Activated gamma-delta T cell treated with anti-CD3 and anti-CD28 coated beads, Interleukin-2, amount 50 U/mL, for 16 hours (primary cell): ENCODE measurements at regions not wholly inside any gene's neighbourhood (a gene's known extent, or its start where the extent isn't known, plus 50 kb on each side); places are given as distances from the start of the nearest gene placed in this dataset.
"Not testable (repeated sequence)": the region's sequence is repeated elsewhere in the genome, so short reads cannot be mapped to it uniquely, and the experiment has no call there.

Experiments used
- DNase-seq: peaks from one replicate; pipeline ENCODE4 v3.0.0-alpha.2; 2020; ENCODE audit warnings: low read depth

DNA sequence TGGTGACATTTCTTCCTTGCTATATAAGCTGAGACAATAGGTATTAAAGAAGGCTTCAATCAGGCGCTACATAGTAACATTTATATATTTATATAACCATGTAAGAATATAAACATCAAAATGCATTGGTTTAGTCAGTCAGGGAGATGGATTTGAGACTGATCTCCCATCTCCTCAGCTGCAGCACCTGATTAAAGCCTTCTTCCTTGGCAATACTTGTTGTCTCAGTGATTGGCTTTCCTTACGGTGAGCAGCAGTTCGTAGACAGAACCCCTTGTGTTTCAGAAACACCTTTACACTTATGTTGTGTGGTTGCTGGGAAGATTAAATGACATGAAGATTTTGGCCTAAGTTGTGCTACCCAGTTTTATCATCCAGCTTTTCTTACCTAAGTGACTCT is 323.3 kb upstream of the DUSP10 start:
- no peak for DNase-seq

- no peak for DNase-seq
Observed at GRCh38 chr1:222064388-222065211, 322.7 kb upstream of the DUSP10 start.

DNA sequence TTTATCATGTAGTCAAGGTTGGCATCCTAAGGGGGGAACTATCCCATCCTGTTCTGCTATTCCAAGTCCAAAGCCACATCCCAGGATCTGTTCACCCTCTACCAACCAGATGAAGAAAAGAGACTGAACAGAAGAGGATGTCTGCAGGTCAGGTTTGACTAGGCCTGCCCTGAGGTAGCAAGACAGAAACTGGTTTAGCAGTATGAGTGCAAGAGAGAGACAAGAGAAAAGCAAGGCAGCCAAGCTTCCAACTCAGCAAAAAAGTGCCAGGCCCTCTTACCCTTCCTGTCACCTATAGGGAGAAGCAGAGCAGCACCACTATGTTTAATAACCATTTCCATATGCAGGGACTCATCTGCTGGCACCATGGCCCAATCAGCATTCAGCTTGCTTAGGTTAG is 320.8 kb upstream of the DUSP10 start:
- no peak for DNase-seq

DNA sequence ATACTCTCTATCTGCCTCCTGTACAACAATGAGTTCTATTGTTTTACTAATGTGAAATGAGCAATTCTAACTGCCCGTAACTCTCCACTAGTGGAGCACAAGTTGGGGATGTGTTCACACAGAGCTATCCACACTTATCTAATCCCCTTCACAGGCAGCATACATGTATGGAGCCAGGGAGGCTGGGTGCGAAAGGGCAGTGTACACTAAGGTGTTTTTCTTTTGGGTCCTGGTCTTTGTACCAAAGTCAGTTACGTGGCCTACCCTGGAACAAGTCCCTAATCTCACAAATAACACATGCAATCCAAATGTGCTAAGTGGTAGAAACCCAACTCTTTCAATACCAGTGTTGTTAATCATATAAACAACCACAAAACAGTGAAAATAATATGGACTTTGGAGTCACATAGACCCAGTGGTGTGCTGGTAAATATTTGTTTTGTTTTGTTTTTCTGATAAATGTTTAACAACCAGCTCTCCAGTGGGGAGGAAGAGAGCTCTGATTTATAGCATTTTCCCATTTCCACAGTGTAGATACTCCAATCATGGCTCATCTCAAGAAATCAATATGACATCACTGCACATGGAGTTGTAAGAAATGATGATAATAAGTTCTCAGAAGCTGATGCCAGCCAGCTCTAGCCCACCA is 319.9 kb upstream of the DUSP10 start:
- no peak for DNase-seq

DNA sequence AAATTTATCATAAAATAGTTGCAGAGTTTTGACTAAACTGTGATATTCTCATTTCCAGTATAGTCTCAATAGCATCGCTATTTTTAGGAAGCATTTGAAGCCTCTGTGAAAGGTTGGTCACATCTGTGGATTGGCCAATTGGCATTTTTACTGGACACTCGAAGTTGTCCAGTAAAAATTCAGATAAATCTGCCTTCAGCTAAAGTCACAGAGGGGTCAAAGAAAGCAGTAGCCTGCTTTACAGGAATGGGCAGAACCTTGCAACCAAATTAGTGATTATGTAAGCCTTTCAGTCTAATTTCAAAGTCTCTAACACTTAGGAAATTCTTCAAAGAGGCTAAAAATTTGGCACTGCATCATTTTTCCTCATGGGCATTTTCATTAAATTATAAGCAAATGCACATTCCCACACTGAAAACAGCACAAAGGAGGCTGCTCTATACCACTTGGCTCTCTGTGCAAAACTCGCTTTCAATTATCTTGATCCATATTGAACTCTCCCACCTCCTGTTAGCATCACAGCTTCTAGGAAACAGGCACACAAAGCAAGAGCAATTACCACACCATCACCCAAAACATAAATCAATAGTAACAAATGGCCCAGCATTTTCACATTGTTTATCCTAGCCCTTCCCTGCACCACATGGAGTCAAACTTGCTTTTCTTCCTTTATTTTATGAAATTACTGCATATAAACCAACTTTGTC is 318.5 kb upstream of the DUSP10 start:
- DNase-seq, result no peak

DNA sequence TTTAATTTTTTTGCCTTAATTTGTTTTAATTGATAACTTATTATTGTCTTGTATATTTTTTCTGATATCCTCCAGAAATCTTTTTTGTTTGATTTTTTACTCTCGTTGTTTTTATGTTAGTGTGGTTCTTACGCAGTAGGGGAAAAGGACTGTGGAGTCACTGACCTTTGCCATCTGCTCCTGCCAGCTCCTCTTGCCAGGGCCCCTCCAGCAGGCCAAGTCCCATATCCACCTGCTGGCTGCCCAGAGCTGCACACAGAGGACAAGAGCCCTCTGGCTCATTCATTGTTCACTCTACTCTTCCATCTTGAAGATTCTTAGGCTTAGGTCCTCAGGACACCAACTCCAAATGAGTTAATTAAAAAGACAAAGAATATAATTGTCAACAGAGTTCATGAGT is 316.4 kb upstream of the DUSP10 start:
- DNase-seq, result no peak

DNA sequence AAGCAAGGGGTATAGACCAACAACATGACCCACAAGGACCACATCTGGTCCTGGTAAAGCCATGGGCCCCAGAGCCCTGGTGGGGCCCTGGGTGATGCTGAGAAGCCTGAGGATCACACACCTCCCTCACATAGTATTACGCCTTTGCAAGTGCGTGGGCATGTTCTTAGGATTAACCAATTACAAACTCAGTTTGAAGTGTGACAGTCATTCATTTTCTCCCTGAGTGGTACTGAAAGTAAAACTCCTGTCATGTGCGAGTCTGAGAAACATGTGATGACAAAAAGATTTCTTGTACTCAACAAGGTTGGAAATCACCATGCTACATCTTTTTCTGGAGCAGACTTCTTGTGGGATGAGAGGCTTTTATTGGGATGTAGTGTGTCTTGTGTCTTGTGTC is 315.3 kb upstream of the DUSP10 start:
- DNase-seq, result no peak

- DNase-seq, result no peak
Observed at GRCh38 chr1:222054416-222054815, 312.5 kb upstream of the DUSP10 start.

DNA sequence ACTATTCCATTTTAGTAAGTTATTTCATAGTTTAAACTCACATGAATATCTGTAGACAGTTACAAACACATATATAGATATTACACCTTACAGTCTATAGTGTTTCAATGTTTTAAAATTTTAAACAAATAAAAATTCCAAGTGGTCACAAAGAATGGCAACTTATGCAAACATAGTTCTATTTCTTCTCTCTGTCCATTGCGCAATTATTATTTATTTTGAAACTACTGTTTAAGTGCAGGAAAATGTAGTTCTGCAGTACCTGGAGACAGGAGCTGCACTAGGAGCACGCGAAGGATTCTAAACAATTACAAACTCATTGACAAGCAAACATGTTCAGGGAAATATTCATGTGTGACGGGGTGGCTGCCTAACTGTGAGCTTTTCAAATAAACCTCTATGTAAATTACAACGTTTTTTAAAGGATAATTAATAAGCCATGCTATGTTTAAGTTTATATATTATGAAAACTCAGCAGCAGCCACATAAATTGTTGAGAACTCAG is 312.0 kb upstream of the DUSP10 start:
- no peak for DNase-seq

- DNase-seq, result not testable (repeated sequence)
Observed at GRCh38 chr1:222051311-222051710, 309.4 kb upstream of the DUSP10 start.

DNA sequence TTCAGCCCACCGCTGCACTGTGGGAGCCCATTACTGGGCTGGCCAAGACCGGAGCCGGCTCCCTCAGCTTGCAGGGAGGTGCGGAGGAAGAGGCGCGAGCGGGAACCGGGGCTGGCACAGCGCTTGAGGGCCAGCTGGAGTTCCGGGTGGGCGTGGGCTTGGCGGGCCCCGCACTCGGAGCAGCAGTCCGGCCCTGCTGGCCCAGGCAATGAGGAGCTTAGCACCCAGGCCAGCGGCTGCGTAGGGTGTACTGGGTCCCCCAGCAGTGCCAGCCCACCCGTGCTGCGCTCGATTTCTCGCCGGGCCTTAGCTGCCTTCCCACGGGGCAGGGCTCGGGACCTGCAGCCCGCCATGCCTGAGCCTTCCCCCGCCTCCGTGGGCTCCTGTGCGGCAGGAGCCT is 307.8 kb upstream of the DUSP10 start:
- DNase-seq, result not testable (repeated sequence)

DNA sequence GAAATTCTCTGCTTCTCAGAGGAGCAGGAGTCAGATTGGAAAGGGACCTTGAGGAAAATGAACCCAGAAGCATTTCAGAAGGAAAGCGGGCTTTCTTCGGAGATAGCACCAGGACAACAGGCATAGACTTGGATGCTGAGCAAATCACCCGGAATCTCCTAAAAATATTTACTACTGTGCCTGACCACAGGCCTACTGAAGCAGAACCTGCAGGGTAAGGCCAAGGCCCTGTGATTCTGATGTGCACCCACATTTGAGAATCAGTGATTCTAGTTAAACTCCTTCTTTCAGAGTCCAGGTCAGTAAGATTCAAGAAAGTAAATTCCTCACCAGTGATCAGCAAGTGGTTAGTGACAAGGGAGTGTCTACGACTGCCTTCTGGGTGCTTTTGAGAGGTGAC is 307.3 kb upstream of the DUSP10 start:
- DNase-seq, result no peak

DNA sequence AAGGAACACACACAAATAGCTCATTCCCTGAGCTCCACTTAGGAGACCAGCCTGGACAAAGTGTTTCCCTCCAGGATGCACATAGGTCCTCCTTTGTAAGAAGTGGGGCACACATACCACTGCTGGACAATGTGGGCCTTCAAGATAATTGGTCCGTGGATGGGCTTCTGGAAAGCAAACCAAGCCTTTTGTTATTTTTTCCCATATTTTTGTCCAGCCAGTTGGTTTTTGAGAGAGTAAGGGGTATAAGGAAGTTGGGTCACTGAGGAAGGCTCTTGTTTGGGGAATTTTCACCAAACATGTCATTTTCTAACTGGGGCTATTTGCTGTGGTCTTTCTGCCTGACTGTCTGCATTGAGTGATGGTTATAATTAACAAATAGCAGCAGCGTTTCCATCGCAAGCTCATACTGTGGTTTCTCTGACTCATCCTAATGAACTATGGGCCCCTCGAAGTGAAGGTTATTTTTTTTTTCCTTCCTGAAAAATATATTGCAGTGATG is 306.3 kb upstream of the DUSP10 start:
- DNase-seq, result no peak

DNA sequence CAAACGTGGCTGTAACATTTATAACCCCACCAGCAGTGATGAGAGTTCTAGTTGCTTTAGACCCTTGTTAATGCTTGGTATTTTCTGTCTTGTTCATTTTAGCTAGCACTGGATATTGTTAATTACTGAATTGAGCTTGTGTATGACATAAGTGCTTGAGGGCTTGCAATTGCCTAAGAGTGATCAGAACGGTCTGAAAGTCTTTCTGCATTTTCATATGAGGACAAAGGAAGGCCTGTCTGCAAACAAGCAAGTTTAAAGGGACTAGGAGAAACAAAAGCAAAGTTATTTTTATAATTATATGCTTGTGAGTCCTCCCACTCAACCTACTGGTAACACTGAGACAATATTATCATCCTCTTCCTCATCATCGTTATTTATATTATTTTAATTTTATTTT is 305.5 kb upstream of the DUSP10 start:
- no peak for DNase-seq

DNA sequence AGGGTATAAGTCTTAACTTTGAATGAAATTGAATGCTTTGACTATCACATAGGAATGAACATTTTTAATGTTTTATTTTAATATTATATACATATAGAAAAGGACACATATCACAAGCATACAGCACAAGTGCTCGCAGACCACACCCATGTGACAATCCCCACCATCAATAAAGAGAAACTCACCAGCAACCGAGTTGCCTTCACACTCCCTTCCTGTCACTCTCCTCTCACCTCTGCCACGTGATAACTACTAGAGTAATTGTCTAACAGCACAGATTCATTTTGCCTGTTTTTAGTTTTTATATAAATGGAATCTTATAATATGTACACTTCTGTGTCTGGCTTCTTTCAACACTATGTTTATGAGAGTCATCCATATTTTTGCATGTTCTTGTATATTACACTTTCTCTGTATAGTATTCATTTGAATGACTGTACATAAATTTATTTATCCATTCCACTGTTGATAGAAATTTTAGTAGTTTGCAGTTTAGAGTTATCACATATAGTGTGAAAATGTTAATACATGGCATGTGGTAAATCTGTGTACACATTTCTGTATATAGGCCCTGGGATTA is 304.9 kb upstream of the DUSP10 start:
- no peak for DNase-seq

DNA sequence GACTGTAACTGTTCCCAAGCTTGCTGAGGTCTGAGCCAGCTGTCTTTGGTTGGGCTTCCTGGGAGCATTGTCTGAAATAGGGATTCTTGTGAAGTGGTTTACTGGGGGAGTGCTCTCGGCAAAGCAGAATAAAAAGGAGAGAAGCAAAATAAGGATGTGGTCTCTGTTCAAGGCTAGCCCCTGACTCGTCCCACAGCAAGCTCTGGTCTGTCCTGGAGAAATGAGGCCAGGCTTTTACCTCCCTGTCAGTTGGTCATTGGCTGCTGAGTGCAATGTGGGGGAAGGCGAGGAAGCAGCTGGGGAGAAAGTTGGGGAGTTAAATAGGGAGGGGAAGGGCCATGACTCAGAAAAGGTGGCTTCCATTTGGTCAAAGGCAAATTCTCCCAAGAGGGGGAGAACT is 303.9 kb upstream of the DUSP10 start:
- no peak for DNase-seq

GRCh38 chr1:222045236-222045635 is 303.3 kb upstream of the DUSP10 start:
- no peak for DNase-seq

- DNase-seq, result no peak
Observed at GRCh38 chr1:222043444-222044292, 301.8 kb upstream of the DUSP10 start.

GRCh38 chr1:222042120-222042519 is 300.2 kb upstream of the DUSP10 start:
- no peak for DNase-seq

DNA sequence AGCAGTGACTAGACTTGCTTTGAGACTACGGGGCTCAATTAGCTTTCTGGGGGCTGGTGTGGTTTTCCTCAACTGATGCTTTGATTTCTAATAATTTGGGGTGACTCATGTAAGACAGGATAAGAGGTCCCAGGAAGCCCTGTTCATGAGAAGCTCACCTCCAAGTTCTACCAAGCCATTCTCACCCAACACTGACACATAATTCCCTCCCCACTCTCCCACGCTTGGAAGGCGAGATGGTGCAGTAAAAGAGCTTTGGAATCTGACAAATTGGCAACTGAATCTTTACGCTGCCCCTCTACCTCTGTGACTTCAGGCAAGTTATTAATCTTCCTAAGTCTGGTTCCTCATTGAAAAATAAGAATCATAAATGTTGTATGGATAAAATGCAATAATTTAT is 299.1 kb upstream of the DUSP10 start:
- DNase-seq, result no peak

GRCh38 chr1:222040121-222040805 is 298.4 kb upstream of the DUSP10 start:
- no peak for DNase-seq
